GM12878 (cell line): ENCODE measurements at regions not wholly inside any gene's neighbourhood (a gene's known extent, or its start where the extent isn't known, plus 50 kb on each side); places are given as distances from the start of the nearest gene placed in this dataset.

Source experiments
- ATAC-seq: fragments of 200-7000 bp; cut with Tn5 transposase; 3 replicates; pipeline ENCODE4 v1.9.1; 2020; ENCODE audit warnings: mild to moderate bottlenecking, moderate library complexity
- BruUV-seq: library from RNA; stranded (reverse); fragments of 400-500 nt; replicated peaks from 2 replicates; lab custom pipeline; 2021; lab: Mats Ljungman, UMichigan
- CTCF ChIA-PET: fragments of 300-600 bp; sonication (Branson Sonifier 250); formaldehyde crosslinking; extraction: SDS; loops from one replicate; lab custom pipeline; 2021; ENCODE audit warnings: inconsistent platforms; lab: Yijun Ruan, JAX
- POLR2A ChIA-PET: fragments of 350-600 bp; formaldehyde crosslinking; extraction: SDS; loops from one replicate; lab custom pipeline; 2021; ENCODE audit warnings: inconsistent platforms; lab: Charles Lee
- RAD21 ChIA-PET: fragments of 300-600 bp; sonication (Branson Sonifier 250); formaldehyde crosslinking; loops from one replicate; lab custom pipeline; 2023; ENCODE audit warnings: antibody characterized with exemption; ENCODE audit not compliant: unreplicated experiment; lab: Charles Lee
- SMC1A ChIA-PET: fragments of 300-600 bp; sonication (Branson Sonifier 250); formaldehyde crosslinking; loops from one replicate; lab custom pipeline; 2023; ENCODE audit not compliant: unreplicated experiment, uncharacterized antibody; lab: Charles Lee
- DNase-seq: peaks from one replicate; pipeline ENCODE4 v3.0.0-alpha.2; 2011; ENCODE audit warnings: low read depth, low spot score
- FAIRE-seq: peaks from 3 replicates; lab custom pipeline; 2011; peaks lifted over from hg19 to GRCh38; lab: Jason Lieb, UNC
- H2AFZ ChIP-seq: 2 replicates; pipeline ENCODE4 v1.6.0; 2011; ENCODE audit warnings: low read depth, low read length, control low read depth; ENCODE audit not compliant: control insufficient read depth
- H3K27ac ChIP-seq: 2 replicates; pipeline ENCODE4 v1.5.1; 2011; ENCODE audit warnings: control low read depth; ENCODE audit not compliant: control insufficient read depth, insufficient read depth
- H3K27me3 ChIP-seq, 2 experiments: replicated peaks in 1 of 2; 2 replicates each; pipeline versions ENCODE4 v1.6.0 to v1.6.1; 2011; ENCODE audit warnings: low read length in 1 of 2; ENCODE audit not compliant: control insufficient read depth in 2 of 2, insufficient read depth in 2 of 2
- H3K36me3 ChIP-seq, 2 experiments: 2 replicates each; pipeline ENCODE4 v1.5.1; 2011; ENCODE audit warnings: low read length in 1 of 2; ENCODE audit not compliant: control insufficient read depth in 2 of 2, insufficient read depth in 2 of 2
- H3K4me1 ChIP-seq: 2 replicates; pipeline ENCODE4 v1.6.1; 2011; ENCODE audit warnings: mild to moderate bottlenecking, low read length, moderate library complexity, mixed read lengths; ENCODE audit not compliant: control insufficient read depth, insufficient read depth
- H3K4me2 ChIP-seq: 2 replicates; pipeline ENCODE4 v1.6.0; 2011; ENCODE audit warnings: control low read depth; ENCODE audit not compliant: control insufficient read depth, insufficient read depth
- H3K4me3 ChIP-seq: fragments of 200-600 bp; sonication (generic); 2 replicates; pipeline ENCODE4 v1.5.1; 2016
- H3K79me2 ChIP-seq: 2 replicates; pipeline ENCODE4 v1.6.0; 2011; ENCODE audit warnings: low read length; ENCODE audit not compliant: control insufficient read depth, insufficient read depth
- H3K9ac ChIP-seq: 2 replicates; pipeline ENCODE4 v1.8.0; 2011; ENCODE audit warnings: low read length, control low read depth, mixed read lengths; ENCODE audit not compliant: control insufficient read depth, insufficient read depth
- H3K9me3 ChIP-seq: replicated peaks from 3 replicates; pipeline ENCODE4 v1.5.1; 2011; ENCODE audit warnings: mild to moderate bottlenecking, low read length; ENCODE audit not compliant: control insufficient read depth, insufficient read depth
- H4K20me1 ChIP-seq: 2 replicates; pipeline ENCODE4 v1.6.0; 2011; ENCODE audit not compliant: control insufficient read depth, insufficient read depth
- CBX3 ChIP-seq: fragments of 200-600 bp; sonication (generic); IDR thresholded peaks from 2 replicates; pipeline ENCODE4 v1.6.1; 2016; ENCODE audit warnings: low read depth, borderline replicate concordance
- CREM ChIP-seq: IDR thresholded peaks from 2 replicates; pipeline ENCODE4 v1.6.1; 2014; ENCODE audit warnings: antibody characterized with exemption, low read depth
- CUX1 ChIP-seq: IDR thresholded peaks from 2 replicates; pipeline ENCODE4 v1.6.1; 2012; ENCODE audit warnings: improper control_type of control experiment, low read depth, low read length; ENCODE audit not compliant: insufficient replicate concordance
- E2F4 ChIP-seq: IDR thresholded peaks from 2 replicates; pipeline ENCODE4 v1.6.1; 2012; ENCODE audit warnings: low read depth, low read length, improper control_type of control experiment
- EGR1 ChIP-seq, 2 experiments: IDR thresholded peaks; 1 replicate in 1 of 2; 2 replicates in 1 of 2; pipeline ENCODE4 v1.6.1; 2011 to 2012; ENCODE audit warnings: low read depth in 2 of 2, low read length in 2 of 2, borderline replicate concordance in 1 of 2, mild to moderate bottlenecking in 1 of 2, moderate library complexity in 1 of 2
- FOXK2 ChIP-seq: fragments of 450-650 bp; IDR thresholded peaks from 2 replicates; pipeline ENCODE4 v1.6.1; 2017; ENCODE audit warnings: mild to moderate bottlenecking, moderate library complexity
- FOXM1 ChIP-seq: IDR thresholded peaks from 2 replicates; pipeline ENCODE4 v1.6.1; 2012; ENCODE audit warnings: low read depth, mild to moderate bottlenecking, inconsistent platforms, low read length, moderate library complexity
- HSF1 ChIP-seq: fragments of 150-350 bp; IDR thresholded peaks from 2 replicates; pipeline ENCODE4 v1.6.1; 2014; ENCODE audit warnings: mild to moderate bottlenecking, low read depth, low read length
- JUND ChIP-seq: IDR thresholded peaks from 2 replicates; pipeline ENCODE4 v1.6.1; 2012; ENCODE audit warnings: low read depth, mild to moderate bottlenecking, low read length, improper control_type of control experiment, moderate library complexity
- KAT2A ChIP-seq: conservative IDR thresholded peaks from 2 replicates; pipeline ENCODE4 v1.6.1; 2011; ENCODE audit warnings: low read depth, low read length; ENCODE audit not compliant: control insufficient read depth
- MTA2 ChIP-seq: fragments of 450-650 bp; IDR thresholded peaks from 2 replicates; pipeline ENCODE4 v1.6.1; 2016; ENCODE audit warnings: low read depth, mild to moderate bottlenecking, moderate library complexity
- NFIC ChIP-seq: IDR thresholded peaks from 2 replicates; pipeline ENCODE4 v1.6.1; 2012; ENCODE audit warnings: low read depth, mild to moderate bottlenecking, inconsistent platforms, low read length, moderate library complexity
- SMARCA5 ChIP-seq: fragments of 450-650 bp; IDR thresholded peaks from 2 replicates; pipeline ENCODE4 v1.6.1; 2017; ENCODE audit warnings: mild to moderate bottlenecking
- ZNF207 ChIP-seq: fragments of 450-650 bp; IDR thresholded peaks from 2 replicates; pipeline ENCODE4 v1.6.1; 2014; ENCODE audit warnings: antibody characterized with exemption, mild to moderate bottlenecking, borderline replicate concordance
- WGBS: methylation state at CpG from one replicate; pipeline ENCODE4 v1.1.6; 2016; ENCODE audit warnings: low lambda C conversion rate; ENCODE audit not compliant: insufficient replicate concordance, insufficient coverage; ENCODE audit errors: missing lambda C conversion rate; 5-methylcytosine and 5-hydroxymethylcytosine counted together
- in situ Hi-C: fragments of 300-500 bp; cut with MboI; formaldehyde crosslinking; loops from 9 replicates; pipeline ENCODE4 v1.14.3; 2018; ENCODE audit warnings: mixed read lengths
- intact Hi-C: fragments of 100-400 bp; cut with micrococcal nuclease; formaldehyde crosslinking; loops from one replicate; pipeline ENCODE4 v1.14.2; 2022; ENCODE audit not compliant: unreplicated experiment
- TF ChIP-seq, protein P1 (sequence below): fragments of 450-650 bp; IDR thresholded peaks from 2 replicates; pipeline ENCODE4 v1.6.1; 2017; ENCODE audit warnings: mild to moderate bottlenecking

DNA sequence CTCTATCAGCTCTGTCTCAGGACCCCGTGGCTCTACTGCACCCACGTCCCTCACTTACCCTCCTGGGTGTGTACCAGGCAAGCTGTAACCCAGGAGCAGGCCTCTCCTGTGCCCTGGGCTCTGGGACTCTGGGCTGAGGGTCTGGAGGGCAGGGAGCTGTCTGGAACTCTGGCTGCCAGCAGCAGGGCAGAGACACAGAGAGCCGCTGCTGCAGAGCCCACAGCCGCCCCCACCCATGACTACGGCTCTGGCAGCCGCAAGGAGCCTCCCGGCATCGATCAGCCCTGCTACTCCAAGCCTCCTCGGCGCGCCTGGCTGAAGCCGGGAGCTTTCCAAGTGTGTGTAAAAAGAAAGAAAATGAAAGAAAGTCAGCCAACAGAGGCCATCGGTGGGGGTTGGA is 103.7 kb upstream of the ATP2B2 start (continued):
- TF ChIP-seq HSF1 (no peak), CREM (no peak), KAT2A (no peak), NFIC (no peak), SMARCA5 (no peak), CUX1 (no peak)

- no TSS peak for BruUV-seq
- WGBS = 39% methylated on average over 7 of the region's 7 CpGs
- intact Hi-C loops = no loop called here
- Histone ChIP-seq H3K79me2 (no peaks in the 10 kb centered on the region), H3K9me3 (no peaks in the 10 kb centered on the region; the same call in 1 of the 3 replicates), H4K20me1 (no peaks in the 10 kb centered on the region), H3K4me1 (no peaks in the 10 kb centered on the region), H3K4me2 (no peak overlapping the region), H3K27ac (no peak overlapping the region), H3K9ac (no peak overlapping the region), H3K4me3 (no peak overlapping the region), H3K27me3 (peaks cover 2 to 5% of the 10 kb centered on the region in 2 experiments; a peak in 1 of 4 replicates), H3K36me3 (no peaks in the 10 kb centered on the region), H2AFZ (no peak overlapping the region)
- ChIA-PET POLR2A (no interaction called here), RAD21 (no interaction called here), SMC1A (no interaction called here), CTCF (no interaction called here)
- no peak for FAIRE-seq
- in situ Hi-C loops = no loop called here
- ATAC-seq = no peak
- no peak for TF ChIP-seq JUND
- no peak for TF ChIP-seq MTA2
- no peak for TF ChIP-seq E2F4
- no peak for TF ChIP-seq FOXK2
- TF ChIP-seq, protein P1, sequence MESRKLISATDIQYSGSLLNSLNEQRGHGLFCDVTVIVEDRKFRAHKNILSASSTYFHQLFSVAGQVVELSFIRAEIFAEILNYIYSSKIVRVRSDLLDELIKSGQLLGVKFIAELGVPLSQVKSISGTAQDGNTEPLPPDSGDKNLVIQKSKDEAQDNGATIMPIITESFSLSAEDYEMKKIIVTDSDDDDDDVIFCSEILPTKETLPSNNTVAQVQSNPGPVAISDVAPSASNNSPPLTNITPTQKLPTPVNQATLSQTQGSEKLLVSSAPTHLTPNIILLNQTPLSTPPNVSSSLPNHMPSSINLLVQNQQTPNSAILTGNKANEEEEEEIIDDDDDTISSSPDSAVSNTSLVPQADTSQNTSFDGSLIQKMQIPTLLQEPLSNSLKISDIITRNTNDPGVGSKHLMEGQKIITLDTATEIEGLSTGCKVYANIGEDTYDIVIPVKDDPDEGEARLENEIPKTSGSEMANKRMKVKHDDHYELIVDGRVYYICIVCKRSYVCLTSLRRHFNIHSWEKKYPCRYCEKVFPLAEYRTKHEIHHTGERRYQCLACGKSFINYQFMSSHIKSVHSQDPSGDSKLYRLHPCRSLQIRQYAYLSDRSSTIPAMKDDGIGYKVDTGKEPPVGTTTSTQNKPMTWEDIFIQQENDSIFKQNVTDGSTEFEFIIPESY = no peak
- TF ChIP-seq EGR1 (IDR thresholded peaks at IDR 0.05; ENCODE audit: borderline replicate concordance in 1 of 2, low read depth in 2 of 2, low read length in 2 of 2) = no peak
- no peak for TF ChIP-seq ZNF207
- no peak for TF ChIP-seq FOXM1
- no peak for TF ChIP-seq CBX3
- no peak for DNase-seq
Observed at GRCh38 chr3:10614168-10614567, 108.8 kb upstream of the ATP2B2 start.
